Fibroblast of villous mesenchyme (primary cell): ENCODE measurements at regions not wholly inside any gene's neighbourhood (a gene's known extent, or its start where the extent isn't known, plus 50 kb on each side); places are given as distances from the start of the nearest gene placed in this dataset.

ENCODE experiments used
- DNase-seq: peaks from one replicate; pipeline ENCODE4 v3.0.0-alpha.2; 2010; ENCODE audit warnings: low read depth
- H3K4me3 ChIP-seq: 2 replicates; pipeline ENCODE4 v1.5.1; 2011; ENCODE audit warnings: low read depth, mild to moderate bottlenecking, low read length
- TF ChIP-seq, protein P1 (sequence below): IDR thresholded peaks from 2 replicates; pipeline ENCODE4 v1.5.1; 2012; ENCODE audit warnings: low read depth, mild to moderate bottlenecking, low read length; ENCODE audit not compliant: insufficient read depth

- H3K4me3 ChIP-seq = no peak overlapping the region
- TF ChIP-seq, protein P1, sequence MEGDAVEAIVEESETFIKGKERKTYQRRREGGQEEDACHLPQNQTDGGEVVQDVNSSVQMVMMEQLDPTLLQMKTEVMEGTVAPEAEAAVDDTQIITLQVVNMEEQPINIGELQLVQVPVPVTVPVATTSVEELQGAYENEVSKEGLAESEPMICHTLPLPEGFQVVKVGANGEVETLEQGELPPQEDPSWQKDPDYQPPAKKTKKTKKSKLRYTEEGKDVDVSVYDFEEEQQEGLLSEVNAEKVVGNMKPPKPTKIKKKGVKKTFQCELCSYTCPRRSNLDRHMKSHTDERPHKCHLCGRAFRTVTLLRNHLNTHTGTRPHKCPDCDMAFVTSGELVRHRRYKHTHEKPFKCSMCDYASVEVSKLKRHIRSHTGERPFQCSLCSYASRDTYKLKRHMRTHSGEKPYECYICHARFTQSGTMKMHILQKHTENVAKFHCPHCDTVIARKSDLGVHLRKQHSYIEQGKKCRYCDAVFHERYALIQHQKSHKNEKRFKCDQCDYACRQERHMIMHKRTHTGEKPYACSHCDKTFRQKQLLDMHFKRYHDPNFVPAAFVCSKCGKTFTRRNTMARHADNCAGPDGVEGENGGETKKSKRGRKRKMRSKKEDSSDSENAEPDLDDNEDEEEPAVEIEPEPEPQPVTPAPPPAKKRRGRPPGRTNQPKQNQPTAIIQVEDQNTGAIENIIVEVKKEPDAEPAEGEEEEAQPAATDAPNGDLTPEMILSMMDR = no peak
- peak; percentile 45 for DNase-seq
These were observed 230.0 kb downstream of the ALDH8A1 start for GRCh38 chr6:134719911-134720310.

DNA sequence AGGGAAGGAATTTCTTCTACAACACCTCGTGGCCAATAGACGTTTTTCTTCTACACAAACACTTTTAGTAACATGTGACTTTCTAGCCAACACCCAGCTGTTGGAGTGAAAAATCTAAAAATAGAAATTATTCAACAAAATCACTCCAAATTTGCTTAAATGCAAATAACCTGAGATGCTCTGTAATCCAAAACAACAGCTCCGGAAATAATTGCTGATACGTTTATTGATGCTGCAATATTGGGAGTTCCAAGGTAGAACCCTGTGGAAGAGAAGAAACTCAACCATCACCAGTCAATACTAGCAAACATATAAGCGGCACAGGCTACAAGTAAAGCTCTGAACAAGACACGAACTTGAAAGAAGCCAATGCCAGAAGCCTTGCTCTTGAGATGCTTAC lies 230.6 kb downstream of the ALDH8A1 start:
- H3K4me3 ChIP-seq = no peak overlapping the region
- TF ChIP-seq, protein P1 = no peak
- no peak for DNase-seq

DNA sequence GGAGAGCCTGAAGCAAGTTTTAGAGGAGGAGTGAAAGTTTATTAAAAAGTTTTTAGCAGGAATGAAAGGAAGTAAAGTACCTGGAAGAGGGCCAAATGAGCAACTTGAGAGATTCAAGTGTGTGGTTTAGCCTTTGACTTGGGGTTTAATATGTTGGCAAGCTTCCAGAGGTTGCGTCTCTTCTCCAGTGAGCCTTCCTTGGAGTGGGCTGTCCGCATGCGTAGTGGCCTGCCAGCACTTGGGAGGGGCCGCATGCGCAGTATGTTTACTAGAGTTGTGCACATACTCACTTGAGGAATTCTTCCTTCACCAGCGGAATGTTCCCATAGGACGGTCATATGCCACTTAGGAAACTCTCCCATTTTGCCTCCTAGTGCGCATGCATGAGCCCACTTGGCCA lies 235.2 kb downstream of the ALDH8A1 start:
- TF ChIP-seq, protein P1 = no peak
- H3K4me3 ChIP-seq = no peak overlapping the region
- peak; percentile 92 for DNase-seq

DNA sequence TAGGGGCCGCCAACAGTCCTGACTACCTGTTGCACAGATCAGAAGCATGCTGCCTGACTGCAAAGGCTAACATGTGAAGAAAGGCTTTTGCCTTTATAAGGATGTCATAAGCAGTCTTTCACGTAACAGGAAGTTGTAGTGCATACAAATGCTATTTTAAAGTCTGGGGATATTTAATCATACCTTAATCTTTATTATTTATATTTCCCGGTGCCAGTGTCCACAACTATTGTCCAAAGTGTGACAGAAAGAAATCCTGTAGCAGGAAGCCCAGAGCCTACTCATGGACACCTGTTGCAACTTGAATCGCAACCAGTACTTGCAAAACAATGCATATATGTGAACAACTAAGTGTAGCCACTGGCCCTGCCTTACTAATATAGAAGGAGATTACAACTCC lies 235.8 kb downstream of the ALDH8A1 start:
- TF ChIP-seq, protein P1 = no peak
- H3K4me3 ChIP-seq = no peak overlapping the region
- DNase-seq = no peak

GRCh38 chr6:134712311-134712710 lies 237.6 kb downstream of the ALDH8A1 start:
- TF ChIP-seq, protein P1 = no peak
- no peak overlapping the region for H3K4me3 ChIP-seq

DNA sequence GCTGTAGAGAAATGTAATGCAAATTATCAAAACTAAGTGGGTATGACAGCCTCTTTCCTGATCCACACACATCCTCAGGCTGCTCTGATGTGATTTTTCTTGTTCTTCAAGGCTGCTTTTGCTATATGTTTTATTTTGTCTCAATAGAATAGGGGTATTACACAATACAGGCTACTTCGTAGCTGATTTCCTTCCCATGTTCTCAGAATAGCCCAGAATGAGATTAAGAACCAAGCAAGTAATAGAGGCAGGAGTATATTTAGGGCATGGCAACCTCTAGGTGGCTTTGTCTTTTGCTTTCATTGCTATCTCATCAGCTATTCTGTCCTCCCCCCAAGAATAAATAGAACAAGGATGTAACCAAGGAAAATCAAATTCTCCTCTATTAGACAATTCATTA lies 241.8 kb downstream of the ALDH8A1 start:
- TF ChIP-seq, protein P1 = no peak
- DNase-seq = no peak
- no peak overlapping the region for H3K4me3 ChIP-seq

More at GRCh38 chr6:134712311-134712710, 237.6 kb downstream of the ALDH8A1 start:
- DNase-seq = no peak

DNA sequence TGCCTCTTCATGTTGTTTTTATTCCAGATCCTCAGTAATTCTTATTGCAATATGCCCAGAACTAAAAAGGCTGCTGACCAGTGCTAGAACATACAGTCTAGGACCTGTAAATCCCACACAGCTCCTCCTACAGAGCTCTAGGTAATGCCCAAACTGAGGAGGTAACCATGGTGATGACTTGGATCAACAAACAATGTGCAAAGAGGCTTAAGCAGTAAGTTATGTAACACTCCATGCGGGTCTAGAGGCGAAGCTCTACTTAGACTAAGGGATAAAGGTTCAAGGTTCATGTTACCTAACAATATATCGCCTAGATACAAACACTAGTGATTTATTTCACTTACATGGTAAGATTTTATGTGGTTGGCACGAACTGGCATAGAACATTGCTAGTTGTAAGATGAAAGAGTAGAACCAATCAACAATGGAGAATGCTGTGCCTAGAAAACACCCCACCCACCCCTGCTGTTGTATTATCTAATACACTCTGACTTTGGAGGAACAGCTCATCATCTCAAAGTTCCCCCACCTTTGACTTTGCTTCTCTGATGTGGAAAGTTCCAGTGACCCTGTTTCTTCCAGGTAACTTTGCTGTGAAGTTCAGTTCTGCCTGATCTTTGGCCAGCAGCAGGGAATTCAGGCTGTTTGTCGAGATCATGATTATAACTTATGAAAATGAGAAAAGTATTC lies 242.4 kb downstream of the ALDH8A1 start:
- DNase-seq = peak; percentile 86
- TF ChIP-seq, protein P1 = no peak
- no peak overlapping the region for H3K4me3 ChIP-seq
